Ecto neural progenitor cell (in vitro differentiated cells): ENCODE measurements at regions not wholly inside any gene's neighbourhood (a gene's known extent, or its start where the extent isn't known, plus 50 kb on each side); places are given as distances from the start of the nearest gene placed in this dataset.

Experiments used
- DNase-seq: peaks from one replicate; pipeline ENCODE4 v3.0.0-alpha.2; 2018; ENCODE audit warnings: low spot score

DNA sequence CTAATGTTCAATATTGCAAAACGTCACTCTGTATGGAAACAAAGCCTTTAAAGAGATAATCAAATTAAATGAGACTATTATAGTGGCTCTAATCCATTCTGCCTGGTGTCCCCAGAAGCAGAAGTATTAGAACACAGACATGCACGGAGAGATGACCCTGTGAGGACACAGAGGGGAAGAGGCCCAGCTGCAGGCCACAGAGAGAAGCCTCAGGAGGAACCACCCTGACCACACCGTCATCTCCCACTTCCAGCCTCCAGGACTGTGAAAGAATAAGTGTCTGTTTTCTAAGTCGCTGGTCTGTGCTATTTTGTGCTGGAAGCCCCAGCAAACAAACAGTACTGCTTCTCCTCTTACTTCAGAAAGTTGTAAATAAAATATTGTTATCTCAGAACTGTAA is 283.5 kb upstream of the ADARB2 start:
- no peak for DNase-seq

- DNase-seq = no peak
Measured at GRCh38 chr10:2019803-2020202, 282.5 kb upstream of the ADARB2 start.

- no peak for DNase-seq
Measured at GRCh38 chr10:2019281-2019680, 282.0 kb upstream of the ADARB2 start.

GRCh38 chr10:2014541-2014940 is 277.2 kb upstream of the ADARB2 start:
- DNase-seq = no peak

DNA sequence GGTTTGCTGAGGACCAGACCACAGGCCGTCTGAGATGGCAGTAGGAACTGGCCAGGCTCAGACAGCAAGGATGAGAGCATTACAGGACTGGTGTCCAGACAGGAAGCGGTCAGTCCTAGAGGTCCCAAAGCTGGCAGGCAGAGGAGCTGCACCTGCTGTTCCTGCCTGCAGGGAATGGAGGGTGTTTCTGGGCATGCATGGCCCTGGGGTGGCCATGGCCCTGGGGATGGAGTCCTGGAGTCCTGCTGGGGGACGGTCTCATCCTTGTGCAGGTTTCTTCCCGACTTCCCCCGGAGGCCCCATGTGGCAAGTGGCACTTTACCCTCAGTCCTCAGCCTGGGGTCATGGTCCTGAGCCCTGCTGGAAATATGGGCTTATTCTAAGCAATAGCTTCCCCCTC is 274.9 kb upstream of the ADARB2 start:
- DNase-seq = no peak

DNA sequence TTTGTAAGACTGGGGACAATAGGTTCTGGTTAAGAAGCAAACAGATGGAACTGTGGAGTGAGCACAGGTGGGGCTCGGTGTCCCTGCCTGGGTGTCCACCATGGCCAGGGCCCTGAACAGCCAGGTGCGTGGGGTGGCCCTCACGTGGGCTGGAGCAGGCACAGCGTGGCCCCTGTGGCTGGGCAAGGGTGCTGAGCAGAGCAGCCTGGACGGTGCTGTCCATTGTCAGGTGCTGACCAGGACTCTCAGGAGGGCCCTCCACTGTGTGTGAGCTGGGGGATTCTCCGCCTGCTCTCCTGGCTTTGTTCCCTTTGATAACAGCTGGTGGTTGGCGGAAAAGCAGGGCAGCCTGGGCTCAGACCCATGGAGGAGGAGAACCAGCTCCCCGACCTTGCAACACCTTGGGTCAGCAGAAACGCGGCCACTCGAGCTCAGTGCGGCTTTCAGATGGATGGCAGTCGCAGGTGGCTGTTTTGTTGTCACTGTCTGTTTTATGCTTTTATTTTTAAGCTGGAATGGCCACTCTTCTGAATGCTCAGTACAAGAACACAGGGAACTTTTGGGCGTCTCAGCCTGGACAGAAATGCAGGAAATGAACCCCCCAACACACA is 273.9 kb upstream of the ADARB2 start:
- peak; percentile 52 for DNase-seq

- no peak for DNase-seq
Measured at GRCh38 chr10:2005546-2005945, 268.2 kb upstream of the ADARB2 start.

DNA sequence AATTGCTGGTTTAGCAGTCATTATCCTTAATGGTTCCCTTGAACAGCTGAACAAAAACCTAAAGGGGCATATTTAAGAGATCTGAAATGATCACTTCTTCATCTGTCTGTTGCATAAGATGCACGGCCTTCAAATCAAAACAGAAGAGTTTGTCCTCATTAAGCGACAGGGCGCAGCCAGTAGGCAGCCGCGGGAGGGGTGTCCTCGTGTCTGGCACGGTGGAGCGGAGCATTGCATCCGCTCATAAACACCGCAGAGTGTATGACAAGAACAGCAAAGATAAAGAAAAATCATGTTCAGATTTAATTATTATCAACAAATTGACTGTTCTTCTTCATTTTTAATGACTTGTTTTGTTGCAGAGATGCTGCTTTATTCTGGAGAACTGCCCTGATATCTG is 255.6 kb upstream of the ADARB2 start:
- DNase-seq = no peak

DNA sequence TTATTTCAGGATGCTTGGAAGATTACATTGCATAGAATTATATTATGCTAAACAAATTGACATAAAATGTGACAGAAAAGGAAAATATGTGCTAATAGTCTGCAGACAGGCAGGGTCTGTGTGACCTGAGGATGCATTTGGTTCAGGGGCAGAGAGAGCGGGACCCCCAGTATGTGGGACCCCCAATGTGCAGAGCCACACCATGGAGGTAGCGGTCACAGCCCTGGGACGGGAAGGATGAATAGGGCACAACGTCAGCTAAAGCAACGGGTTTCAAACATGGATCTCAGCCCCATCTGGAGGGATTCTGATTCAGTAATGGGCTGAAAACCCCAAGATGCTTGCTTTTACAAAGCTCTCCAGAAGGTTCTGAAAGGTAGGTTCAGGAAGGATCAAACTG is 251.8 kb upstream of the ADARB2 start:
- DNase-seq = no peak

DNA sequence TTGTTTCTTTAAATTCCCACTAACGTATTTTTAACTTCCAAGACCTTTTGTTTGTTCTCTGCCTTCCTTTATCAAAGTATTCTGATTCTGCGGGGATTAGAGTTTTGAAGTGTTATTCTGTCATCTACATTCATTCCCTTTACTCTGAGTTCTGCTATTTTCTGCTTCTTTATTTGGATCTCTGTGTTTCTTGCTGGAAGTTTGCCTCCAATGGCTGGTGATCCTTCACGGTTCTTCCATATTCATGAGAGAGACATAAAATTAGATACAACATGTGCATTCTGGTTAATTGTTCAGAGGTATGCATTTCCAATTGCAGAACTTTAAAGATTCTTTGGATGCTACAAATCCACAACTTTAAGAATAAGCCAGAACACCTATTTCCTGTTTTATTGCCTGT is 244.7 kb upstream of the ADARB2 start:
- no peak for DNase-seq

- DNase-seq = no peak
Measured at GRCh38 chr10:1980459-1980858, 243.1 kb upstream of the ADARB2 start.

- no peak for DNase-seq
Measured at GRCh38 chr10:1978584-1978983, 241.3 kb upstream of the ADARB2 start.

- DNase-seq = no peak
Measured at GRCh38 chr10:1977461-1977860, 240.1 kb upstream of the ADARB2 start.

GRCh38 chr10:1972406-1972805 is 235.1 kb upstream of the ADARB2 start:
- no peak for DNase-seq

GRCh38 chr10:1968257-1969033 is 231.1 kb upstream of the ADARB2 start:
- DNase-seq = no peak

- no peak for DNase-seq
Measured at GRCh38 chr10:1966712-1967376, 229.5 kb upstream of the ADARB2 start.

GRCh38 chr10:1964476-1964875 is 227.2 kb upstream of the ADARB2 start:
- no peak for DNase-seq

GRCh38 chr10:1963341-1963740 is 226.0 kb upstream of the ADARB2 start:
- DNase-seq = no peak

DNA sequence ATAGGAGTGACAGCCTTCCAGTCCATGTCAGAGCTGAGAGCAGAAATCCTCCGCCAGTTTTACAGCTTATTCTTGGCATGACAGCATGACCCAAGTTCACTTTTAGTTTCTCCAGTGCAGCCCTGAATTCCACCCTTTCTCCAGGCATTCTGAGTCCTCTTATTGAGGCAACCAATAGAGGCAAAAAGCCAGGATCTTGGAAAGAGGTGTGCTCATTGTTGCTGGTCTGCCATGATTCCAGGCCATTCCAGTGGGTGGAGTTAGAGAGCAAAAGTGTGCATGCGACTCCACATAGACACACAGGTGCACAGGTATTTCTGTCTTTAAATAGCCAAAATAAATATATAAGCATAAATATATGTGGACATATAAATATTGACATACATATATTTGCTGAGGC is 224.7 kb upstream of the ADARB2 start:
- DNase-seq = no peak

GRCh38 chr10:1960982-1961381 is 223.7 kb upstream of the ADARB2 start:
- DNase-seq = no peak

- no peak for DNase-seq
Measured at GRCh38 chr10:1957057-1957456, 219.7 kb upstream of the ADARB2 start.

GRCh38 chr10:1954300-1954699 is 217.0 kb upstream of the ADARB2 start:
- DNase-seq = no peak
